Right lung (tissue), 2 donors: ENCODE measurements at regions not wholly inside any gene's neighbourhood (a gene's known extent, or its start where the extent isn't known, plus 50 kb on each side); places are given as distances from the start of the nearest gene placed in this dataset.

Source experiments
- DNase-seq, 2 donors: peaks; one replicate each; pipeline ENCODE4 v3.0.0-alpha.2; 2013

- DNase-seq, result no peak
Observed at GRCh38 chr3:96169111-96169766, 645.2 kb upstream of the EPHA6 start.

- DNase-seq, result no peak
Observed at GRCh38 chr3:96172917-96173316, 641.5 kb upstream of the EPHA6 start.

GRCh38 chr3:96175500-96175899, 638.9 kb upstream of the EPHA6 start:
- DNase-seq, result no peak

GRCh38 chr3:96182756-96183155, 631.6 kb upstream of the EPHA6 start:
- DNase-seq, result no peak

- DNase-seq, result no peak
Observed at GRCh38 chr3:96183871-96184270, 630.5 kb upstream of the EPHA6 start.

GRCh38 chr3:96190024-96190616, 624.3 kb upstream of the EPHA6 start:
- no peak for DNase-seq

GRCh38 chr3:96192966-96193550, 621.3 kb upstream of the EPHA6 start:
- DNase-seq, result peak in 1 of 2 donors; percentile 1

- no peak for DNase-seq
Observed at GRCh38 chr3:96200897-96201296, 613.5 kb upstream of the EPHA6 start.

GRCh38 chr3:96201463-96201862, 612.9 kb upstream of the EPHA6 start:
- no peak for DNase-seq

- DNase-seq, result no peak
Observed at GRCh38 chr3:96202181-96202580, 612.2 kb upstream of the EPHA6 start.

- DNase-seq, result no peak
Observed at GRCh38 chr3:96209699-96210098, 604.7 kb upstream of the EPHA6 start.

- no peak for DNase-seq
Observed at GRCh38 chr3:96213393-96213792, 601.0 kb upstream of the EPHA6 start.

- no peak for DNase-seq
Observed at GRCh38 chr3:96214941-96215340, 599.5 kb upstream of the EPHA6 start.

GRCh38 chr3:96225494-96225893, 588.9 kb upstream of the EPHA6 start:
- no peak for DNase-seq

GRCh38 chr3:96233679-96234078, 580.7 kb upstream of the EPHA6 start:
- DNase-seq, result no peak

- DNase-seq, result no peak
Observed at GRCh38 chr3:96236522-96236921, 577.9 kb upstream of the EPHA6 start.

GRCh38 chr3:96259299-96259698, 555.1 kb upstream of the EPHA6 start:
- DNase-seq, result no peak

GRCh38 chr3:96264701-96265100, 549.7 kb upstream of the EPHA6 start:
- no peak for DNase-seq

- DNase-seq, result no peak
Observed at GRCh38 chr3:96266395-96267190, 547.8 kb upstream of the EPHA6 start.

- DNase-seq, result no peak
Observed at GRCh38 chr3:96267577-96267976, 546.8 kb upstream of the EPHA6 start.

- DNase-seq, result no peak
Observed at GRCh38 chr3:96294143-96294542, 520.3 kb upstream of the EPHA6 start.

GRCh38 chr3:96300743-96301142, 513.7 kb upstream of the EPHA6 start:
- no peak for DNase-seq

GRCh38 chr3:96319166-96319565, 495.2 kb upstream of the EPHA6 start:
- DNase-seq, result no peak
